PC-9 (cell line): ENCODE measurements at regions not wholly inside any gene's neighbourhood (a gene's known extent, or its start where the extent isn't known, plus 50 kb on each side); places are given as distances from the start of the nearest gene placed in this dataset.

ENCODE experiments used
- EZH2 ChIP-seq: fragments of 200-600 bp; sonication (generic); IDR thresholded peaks from 2 replicates; pipeline ENCODE4 v1.8.0; 2017; ENCODE audit warnings: antibody characterized with exemption, low read depth
- TF ChIP-seq, protein P1 (sequence below): fragments of 200-600 bp; sonication (generic); conservative IDR thresholded peaks from 2 replicates; pipeline ENCODE4 v1.6.1; 2017; ENCODE audit warnings: mixed run types, antibody characterized with exemption, mild to moderate bottlenecking, moderate library complexity

DNA sequence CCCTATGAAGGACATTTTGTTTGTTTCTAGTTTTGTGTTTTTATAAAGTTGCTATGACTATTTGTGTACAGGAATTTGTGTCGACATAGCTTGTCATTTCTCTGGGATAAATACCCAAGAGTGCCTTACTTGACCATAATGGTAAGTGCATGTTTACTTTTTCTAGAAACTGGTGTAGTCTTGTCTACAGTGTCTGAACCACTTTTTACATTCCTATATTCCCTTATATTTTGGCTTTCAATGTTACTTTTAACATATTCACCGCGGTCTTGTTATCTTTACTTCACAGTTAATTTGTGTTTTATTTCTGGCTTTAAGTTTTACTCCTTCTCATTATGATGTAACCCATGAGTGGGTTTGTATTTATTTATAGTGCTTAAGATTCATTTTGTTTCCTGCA is 444.4 kb upstream of the RGS17 start:
- TF ChIP-seq, protein P1, sequence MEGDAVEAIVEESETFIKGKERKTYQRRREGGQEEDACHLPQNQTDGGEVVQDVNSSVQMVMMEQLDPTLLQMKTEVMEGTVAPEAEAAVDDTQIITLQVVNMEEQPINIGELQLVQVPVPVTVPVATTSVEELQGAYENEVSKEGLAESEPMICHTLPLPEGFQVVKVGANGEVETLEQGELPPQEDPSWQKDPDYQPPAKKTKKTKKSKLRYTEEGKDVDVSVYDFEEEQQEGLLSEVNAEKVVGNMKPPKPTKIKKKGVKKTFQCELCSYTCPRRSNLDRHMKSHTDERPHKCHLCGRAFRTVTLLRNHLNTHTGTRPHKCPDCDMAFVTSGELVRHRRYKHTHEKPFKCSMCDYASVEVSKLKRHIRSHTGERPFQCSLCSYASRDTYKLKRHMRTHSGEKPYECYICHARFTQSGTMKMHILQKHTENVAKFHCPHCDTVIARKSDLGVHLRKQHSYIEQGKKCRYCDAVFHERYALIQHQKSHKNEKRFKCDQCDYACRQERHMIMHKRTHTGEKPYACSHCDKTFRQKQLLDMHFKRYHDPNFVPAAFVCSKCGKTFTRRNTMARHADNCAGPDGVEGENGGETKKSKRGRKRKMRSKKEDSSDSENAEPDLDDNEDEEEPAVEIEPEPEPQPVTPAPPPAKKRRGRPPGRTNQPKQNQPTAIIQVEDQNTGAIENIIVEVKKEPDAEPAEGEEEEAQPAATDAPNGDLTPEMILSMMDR = no peak
- TF ChIP-seq EZH2 = no peak
